Endothelial cell of umbilical vein (primary cell): ENCODE measurements at regions not wholly inside any gene's neighbourhood (a gene's known extent, or its start where the extent isn't known, plus 50 kb on each side); places are given as distances from the start of the nearest gene placed in this dataset.

Experiments
- BruUV-seq: library from RNA; stranded (reverse); fragments of 400-500 nt; replicated peaks from 2 replicates; lab custom pipeline; 2021; lab: Mats Ljungman, UMichigan
- CTCF ChIA-PET: fragments of 300-600, 350-600 bp; sonication (Branson Sonifier 250); formaldehyde crosslinking; loops from one replicate; lab custom pipeline; 2021; ENCODE audit warnings: antibody characterized with exemption, inconsistent platforms; lab: Charles Lee
- POLR2A ChIA-PET: fragments of 300-600, 350-600 bp; sonication (Branson Sonifier 250); formaldehyde crosslinking; loops from one replicate; lab custom pipeline; 2021; ENCODE audit warnings: antibody characterized with exemption, inconsistent platforms; lab: Charles Lee
- DNase-seq: peaks from one replicate; pipeline ENCODE4 v3.0.0-alpha.2; 2011; ENCODE audit warnings: low read depth, low spot score
- FAIRE-seq: peaks from 2 replicates; lab custom pipeline; 2011; peaks lifted over from hg19 to GRCh38; lab: Jason Lieb, UNC
- H2AFZ ChIP-seq: 2 replicates; pipeline ENCODE4 v1.6.0; 2012; ENCODE audit warnings: low read depth, low read length, control low read depth, inconsistent platforms
- H3K27ac ChIP-seq: 2 replicates; pipeline ENCODE4 v1.5.1; 2011; ENCODE audit warnings: low read depth, mild to moderate bottlenecking, control low read depth, low read length, moderate library complexity; ENCODE audit not compliant: insufficient read depth
- H3K27me3 ChIP-seq, 2 experiments: 2 replicates each; pipeline versions ENCODE4 v1.6.0 to v1.6.1; 2011; ENCODE audit warnings: low read length in 2 of 2, mixed read lengths in 1 of 2; ENCODE audit not compliant: control insufficient read depth in 2 of 2, insufficient read depth in 2 of 2
- H3K36me3 ChIP-seq, 2 experiments: 2 replicates in 1 of 2; 3 replicates in 1 of 2; pipeline ENCODE4 v1.5.1; 2011; ENCODE audit warnings: low read length in 2 of 2, mild to moderate bottlenecking in 1 of 2, moderate library complexity in 1 of 2; ENCODE audit not compliant: control insufficient read depth in 2 of 2, insufficient read depth in 2 of 2; ENCODE audit errors: extremely low read depth in 1 of 2
- H3K4me1 ChIP-seq: 3 replicates; pipeline ENCODE4 v1.5.1; 2011; ENCODE audit warnings: mild to moderate bottlenecking, low read length; ENCODE audit not compliant: control insufficient read depth, insufficient read depth; ENCODE audit errors: extremely low read depth
- H3K4me2 ChIP-seq: 2 replicates; pipeline ENCODE4 v1.6.1; 2011; ENCODE audit warnings: low read length, control low read depth, mixed read lengths; ENCODE audit not compliant: insufficient read depth
- H3K4me3 ChIP-seq, 3 experiments: fragments of 200-600 bp in 1 of 3; sonication (generic), shearing (Covaris generic) in 1 of 3; replicated peaks in 1 of 3; 2 replicates each; pipeline ENCODE4 v1.5.1; 2011 to 2016; ENCODE audit warnings: control low read depth in 3 of 3, low read length in 3 of 3, mild to moderate bottlenecking in 2 of 3, inconsistent platforms in 1 of 3, low read depth in 1 of 3, moderate library complexity in 1 of 3; ENCODE audit not compliant: insufficient read depth in 1 of 3
- H3K79me2 ChIP-seq: 2 replicates; pipeline ENCODE4 v1.6.0; 2012; ENCODE audit warnings: low read length, inconsistent platforms; ENCODE audit not compliant: control insufficient read depth, insufficient read depth
- H3K9ac ChIP-seq: replicated peaks from 2 replicates; pipeline ENCODE3; 2011; ENCODE audit warnings: low read length, control low read depth; ENCODE audit not compliant: insufficient read depth; ENCODE audit errors: extremely low read depth
- H3K9me1 ChIP-seq: replicated peaks from 3 replicates; pipeline ENCODE4 v1.6.0; 2011; ENCODE audit warnings: mild to moderate bottlenecking, low read length; ENCODE audit not compliant: control insufficient read depth, insufficient read depth; ENCODE audit errors: extremely low read depth
- H3K9me3 ChIP-seq: replicated peaks from 2 replicates; pipeline ENCODE4 v1.5.1; 2012; ENCODE audit warnings: low read length, inconsistent platforms; ENCODE audit not compliant: control insufficient read depth, insufficient read depth
- H4K20me1 ChIP-seq: replicated peaks from 2 replicates; pipeline ENCODE3; 2011; ENCODE audit warnings: mild to moderate bottlenecking, low read length; ENCODE audit not compliant: control insufficient read depth, insufficient read depth; ENCODE audit errors: extremely low read depth
- EZH2 ChIP-seq: IDR thresholded peaks from 2 replicates; pipeline ENCODE4 v1.6.1; 2012; ENCODE audit warnings: borderline replicate concordance, low read depth, mild to moderate bottlenecking, moderate library complexity, low read length, inconsistent platforms; ENCODE audit not compliant: severe bottlenecking
- FOS ChIP-seq: IDR thresholded peaks from 2 replicates; pipeline ENCODE4 v1.6.1; 2011; ENCODE audit warnings: mild to moderate bottlenecking, low read length, moderate library complexity, borderline replicate concordance; ENCODE audit not compliant: insufficient read depth
- GATA2 ChIP-seq: IDR thresholded peaks from 2 replicates; pipeline ENCODE4 v1.7.0; 2011; ENCODE audit warnings: low read depth, mild to moderate bottlenecking, moderate library complexity, mixed read lengths, low read length; ENCODE audit not compliant: insufficient read length, insufficient read depth
- JUN ChIP-seq: IDR thresholded peaks from 2 replicates; pipeline ENCODE4 v1.6.1; 2011; ENCODE audit warnings: borderline replicate concordance, low read depth; ENCODE audit not compliant: insufficient read length, insufficient read depth
- MYC ChIP-seq: IDR thresholded peaks from one replicate; pipeline ENCODE4 v1.6.1; 2011; ENCODE audit warnings: mild to moderate bottlenecking, low read depth, low read length
- POLR2A ChIP-seq: IDR thresholded peaks from 2 replicates; pipeline ENCODE4 v1.6.1; 2012; ENCODE audit warnings: low read depth, mild to moderate bottlenecking, control low read depth, low read length
- POLR2AphosphoS5 ChIP-seq: IDR thresholded peaks from 2 replicates; pipeline ENCODE4 v1.6.1; 2012; ENCODE audit warnings: low read depth, mild to moderate bottlenecking, control low read depth, low read length, moderate library complexity; ENCODE audit not compliant: insufficient read depth
- dilution Hi-C: fragments of 300-500 bp; cut with MboI; formaldehyde crosslinking; loops from one replicate; pipeline ENCODE4 v1.15.0; 2019; ENCODE audit warnings: low sequenced_read_pairs; ENCODE audit not compliant: extremely low pct_ligation_motif_present
- intact Hi-C: fragments of 100-400 bp; cut with micrococcal nuclease; formaldehyde crosslinking; loops from one replicate; pipeline ENCODE4 v1.10.0; 2022
- TF ChIP-seq, protein P1 (sequence below): IDR thresholded peaks from 2 replicates; pipeline ENCODE4 v1.6.1; 2011; ENCODE audit not compliant: insufficient read depth, insufficient read length
- TF ChIP-seq, protein P2 (sequence below), 2 donors: IDR thresholded peaks; 1 replicate in 1 of 2; 2 replicates in 1 of 2; pipeline ENCODE4 v1.5.1; 2011; ENCODE audit warnings: low read length in 2 of 2, mild to moderate bottlenecking in 2 of 2, moderate library complexity in 2 of 2, control low read depth in 1 of 2, inconsistent platforms in 1 of 2, low read depth in 1 of 2; ENCODE audit not compliant: insufficient read depth in 1 of 2; ENCODE audit errors: extremely low read depth in 1 of 2

DNA sequence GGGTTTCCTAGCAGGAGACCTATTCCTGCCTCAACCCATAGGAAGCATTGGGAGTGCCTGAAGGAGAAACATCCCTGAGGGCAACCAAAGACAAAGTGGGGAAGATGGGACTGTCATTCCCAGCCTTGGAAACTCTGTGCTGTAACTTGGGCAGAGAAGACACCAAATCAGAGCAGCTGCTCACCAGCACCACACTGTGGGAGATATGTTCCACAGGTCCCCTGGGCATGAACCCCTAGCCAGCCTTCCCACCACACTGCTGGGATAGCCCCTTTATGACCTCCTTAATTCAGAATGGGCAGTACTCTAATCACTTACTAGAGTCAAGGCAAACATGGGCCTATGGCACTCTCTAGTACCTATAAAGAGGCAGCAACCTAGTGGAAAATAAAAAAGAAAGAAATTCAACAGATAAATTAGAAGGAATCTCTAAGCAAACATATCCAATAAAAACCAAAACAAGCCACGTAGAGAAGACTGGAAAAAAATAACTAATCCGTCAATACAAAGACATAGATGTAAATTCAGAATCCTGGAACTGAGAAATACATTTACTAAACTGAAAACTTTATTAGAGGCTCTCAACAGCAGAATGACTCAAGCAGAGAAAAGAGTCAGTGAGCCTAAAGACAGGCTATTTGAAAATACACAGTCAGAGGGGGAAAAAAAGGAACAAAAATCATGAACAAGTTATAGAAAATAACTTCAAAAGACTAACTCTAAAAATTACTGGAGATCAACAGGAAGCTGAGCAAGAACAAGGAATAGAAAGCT lies 878.4 kb upstream of the FRG1 start:
- DNase-seq (no peak), FAIRE-seq (no peak)
- Histone ChIP-seq H4K20me1 (no peaks in the 10 kb centered on the region), H3K9me1 (no peaks in the 10 kb centered on the region), H3K79me2 (no peaks in the 10 kb centered on the region), H3K27ac (no peak overlapping the region), H3K27me3 (no peaks in the 10 kb centered on the region), H3K4me1 (no peaks in the 10 kb centered on the region), H3K4me2 (no peak overlapping the region), H3K9me3 (peaks cover 4% of the 10 kb centered on the region), H2AFZ (no peak overlapping the region), H3K36me3 (no peaks in the 10 kb centered on the region), H3K9ac (no peak overlapping the region), H3K4me3 (no peak overlapping the region)
- CTCF ChIA-PET: no interaction called here
- dilution Hi-C loops (no loop called here), intact Hi-C loops (no loop called here)
- TF ChIP-seq POLR2A (no peak), MYC (no peak), FOS (no peak), EZH2 (no peak), JUN (no peak), POLR2AphosphoS5 (no peak), GATA2 (no peak)
- TF ChIP-seq, protein P1, sequence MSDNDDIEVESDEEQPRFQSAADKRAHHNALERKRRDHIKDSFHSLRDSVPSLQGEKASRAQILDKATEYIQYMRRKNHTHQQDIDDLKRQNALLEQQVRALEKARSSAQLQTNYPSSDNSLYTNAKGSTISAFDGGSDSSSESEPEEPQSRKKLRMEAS: no peak
- TF ChIP-seq, protein P2, sequence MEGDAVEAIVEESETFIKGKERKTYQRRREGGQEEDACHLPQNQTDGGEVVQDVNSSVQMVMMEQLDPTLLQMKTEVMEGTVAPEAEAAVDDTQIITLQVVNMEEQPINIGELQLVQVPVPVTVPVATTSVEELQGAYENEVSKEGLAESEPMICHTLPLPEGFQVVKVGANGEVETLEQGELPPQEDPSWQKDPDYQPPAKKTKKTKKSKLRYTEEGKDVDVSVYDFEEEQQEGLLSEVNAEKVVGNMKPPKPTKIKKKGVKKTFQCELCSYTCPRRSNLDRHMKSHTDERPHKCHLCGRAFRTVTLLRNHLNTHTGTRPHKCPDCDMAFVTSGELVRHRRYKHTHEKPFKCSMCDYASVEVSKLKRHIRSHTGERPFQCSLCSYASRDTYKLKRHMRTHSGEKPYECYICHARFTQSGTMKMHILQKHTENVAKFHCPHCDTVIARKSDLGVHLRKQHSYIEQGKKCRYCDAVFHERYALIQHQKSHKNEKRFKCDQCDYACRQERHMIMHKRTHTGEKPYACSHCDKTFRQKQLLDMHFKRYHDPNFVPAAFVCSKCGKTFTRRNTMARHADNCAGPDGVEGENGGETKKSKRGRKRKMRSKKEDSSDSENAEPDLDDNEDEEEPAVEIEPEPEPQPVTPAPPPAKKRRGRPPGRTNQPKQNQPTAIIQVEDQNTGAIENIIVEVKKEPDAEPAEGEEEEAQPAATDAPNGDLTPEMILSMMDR (IDR thresholded peaks at IDR 0.05; ENCODE audit: extremely low read depth in 1 of 2, insufficient read depth in 1 of 2, low read depth in 1 of 2, low read length in 2 of 2): no peak
- BruUV-seq: no TSS peak
- POLR2A ChIA-PET: no interaction called here
